ENCODE measurements at regions not wholly inside any gene's neighbourhood (a gene's known extent, or its start where the extent isn't known, plus 50 kb on each side); places are given as distances from the start of the nearest gene placed in this dataset.

DNA sequence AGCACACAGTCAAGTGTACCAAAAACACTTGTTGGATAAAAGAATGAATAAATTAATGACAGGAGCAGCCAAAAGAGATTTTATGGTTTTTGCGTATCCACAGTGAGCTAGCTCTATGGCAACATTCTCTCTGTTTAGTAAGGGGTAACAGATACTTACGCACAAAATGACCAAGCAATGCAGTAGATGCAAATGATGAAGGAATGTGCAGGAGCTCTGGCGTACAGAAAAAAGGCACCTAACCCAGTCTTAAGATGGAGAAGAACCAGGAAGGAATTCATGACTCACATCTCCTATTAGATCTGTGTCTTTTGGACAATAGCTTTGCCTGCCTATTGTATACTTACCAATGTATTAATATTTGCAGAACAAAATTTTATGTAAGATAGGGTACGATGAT lies 191.9 kb upstream of the PREP start:
- TF ChIP-seq, protein P1, sequence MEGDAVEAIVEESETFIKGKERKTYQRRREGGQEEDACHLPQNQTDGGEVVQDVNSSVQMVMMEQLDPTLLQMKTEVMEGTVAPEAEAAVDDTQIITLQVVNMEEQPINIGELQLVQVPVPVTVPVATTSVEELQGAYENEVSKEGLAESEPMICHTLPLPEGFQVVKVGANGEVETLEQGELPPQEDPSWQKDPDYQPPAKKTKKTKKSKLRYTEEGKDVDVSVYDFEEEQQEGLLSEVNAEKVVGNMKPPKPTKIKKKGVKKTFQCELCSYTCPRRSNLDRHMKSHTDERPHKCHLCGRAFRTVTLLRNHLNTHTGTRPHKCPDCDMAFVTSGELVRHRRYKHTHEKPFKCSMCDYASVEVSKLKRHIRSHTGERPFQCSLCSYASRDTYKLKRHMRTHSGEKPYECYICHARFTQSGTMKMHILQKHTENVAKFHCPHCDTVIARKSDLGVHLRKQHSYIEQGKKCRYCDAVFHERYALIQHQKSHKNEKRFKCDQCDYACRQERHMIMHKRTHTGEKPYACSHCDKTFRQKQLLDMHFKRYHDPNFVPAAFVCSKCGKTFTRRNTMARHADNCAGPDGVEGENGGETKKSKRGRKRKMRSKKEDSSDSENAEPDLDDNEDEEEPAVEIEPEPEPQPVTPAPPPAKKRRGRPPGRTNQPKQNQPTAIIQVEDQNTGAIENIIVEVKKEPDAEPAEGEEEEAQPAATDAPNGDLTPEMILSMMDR (IDR thresholded peaks at IDR 0.05; ENCODE audit: borderline replicate concordance, control extremely low read depth, extremely low read depth, insufficient read depth, missing control alignments): no peak
- no peak for DNase-seq (ENCODE audit: low spot score)

DNA sequence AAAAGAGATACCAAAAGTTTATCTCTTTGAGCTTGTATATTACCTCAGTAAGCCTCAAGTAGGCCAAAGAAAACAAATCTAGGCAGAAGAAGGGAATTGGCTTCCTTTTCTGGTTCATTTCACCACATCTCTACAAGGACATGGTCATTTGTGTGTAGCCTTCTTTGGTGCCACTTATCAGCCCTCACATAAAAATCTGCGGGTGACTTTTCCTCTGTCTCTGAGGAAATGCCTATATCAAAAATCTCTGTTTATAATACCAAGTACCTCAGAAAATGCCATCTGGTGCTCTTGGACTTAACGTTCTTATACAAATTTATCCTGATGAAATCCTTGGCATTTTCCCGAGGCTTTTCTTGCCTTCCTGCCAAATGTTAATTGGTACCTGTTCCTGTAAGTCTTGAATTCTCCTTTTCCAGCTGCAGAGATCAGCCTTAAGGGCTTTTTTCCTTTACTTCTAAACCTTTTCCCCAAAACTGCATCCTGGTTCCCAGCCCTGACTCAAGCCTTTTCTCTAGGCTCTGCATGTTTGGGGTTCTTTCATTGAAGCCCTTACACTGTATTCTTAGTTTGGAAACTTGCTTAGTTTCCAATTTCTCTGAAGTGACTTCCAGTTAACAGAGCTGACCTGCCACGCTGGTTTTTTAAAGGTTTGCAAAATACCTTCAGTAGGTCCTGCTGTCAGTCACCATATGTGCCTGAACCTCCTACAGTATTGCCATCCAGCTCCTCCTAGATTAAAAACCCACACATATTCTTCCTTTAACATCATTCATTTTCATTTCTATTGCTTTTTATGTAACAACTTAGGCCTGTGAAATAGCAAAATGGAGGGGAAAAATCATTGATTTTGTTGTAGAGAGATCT lies 191.2 kb upstream of the PREP start:
- DNase-seq (ENCODE audit: low spot score): no peak

More for the DNA sequence above, 191.9 kb upstream of the PREP start:
- in situ Hi-C loops (cut with MboI; ENCODE audit: low sequenced_read_pairs, unreplicated experiment): no loop called here

DNA sequence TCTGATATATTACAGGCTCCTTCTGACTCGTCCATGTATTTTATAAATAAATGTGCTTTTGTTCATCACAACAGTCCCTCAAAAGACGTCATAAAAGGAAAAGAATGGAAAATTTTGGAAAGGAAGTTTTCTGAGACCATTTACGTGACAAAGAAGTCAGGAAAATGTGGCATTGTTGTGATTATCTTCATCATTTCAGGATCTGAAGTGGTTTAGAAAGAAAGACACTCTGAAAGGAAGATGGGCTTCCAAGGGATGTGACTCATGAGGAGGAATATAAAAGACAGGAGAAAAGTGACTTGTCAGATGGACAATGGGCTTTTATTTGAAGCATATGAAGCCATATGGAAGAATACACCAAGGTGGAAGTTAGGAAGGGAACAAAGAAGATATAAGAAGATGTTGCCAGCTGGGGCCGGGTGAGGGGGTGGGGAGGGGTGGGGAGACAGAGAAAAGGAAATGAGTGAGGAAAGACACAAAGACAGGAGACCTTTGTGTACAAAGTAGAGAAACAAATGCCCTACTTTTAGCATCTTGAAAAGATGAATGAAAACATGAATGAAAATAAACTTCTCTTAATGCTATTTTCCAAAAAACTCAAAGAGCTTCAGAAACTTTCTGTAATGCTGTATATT lies 190.3 kb upstream of the PREP start:
- in situ Hi-C loops (cut with MboI; ENCODE audit: low sequenced_read_pairs, unreplicated experiment): no loop called here
- no peak for DNase-seq (ENCODE audit: low spot score)

More for the DNA sequence above, 191.2 kb upstream of the PREP start:
- TF ChIP-seq, protein P1 (IDR thresholded peaks at IDR 0.05; ENCODE audit: borderline replicate concordance, control extremely low read depth, extremely low read depth, insufficient read depth, missing control alignments): no peak
- in situ Hi-C loops (cut with MboI; ENCODE audit: low sequenced_read_pairs, unreplicated experiment): no loop called here

DNA sequence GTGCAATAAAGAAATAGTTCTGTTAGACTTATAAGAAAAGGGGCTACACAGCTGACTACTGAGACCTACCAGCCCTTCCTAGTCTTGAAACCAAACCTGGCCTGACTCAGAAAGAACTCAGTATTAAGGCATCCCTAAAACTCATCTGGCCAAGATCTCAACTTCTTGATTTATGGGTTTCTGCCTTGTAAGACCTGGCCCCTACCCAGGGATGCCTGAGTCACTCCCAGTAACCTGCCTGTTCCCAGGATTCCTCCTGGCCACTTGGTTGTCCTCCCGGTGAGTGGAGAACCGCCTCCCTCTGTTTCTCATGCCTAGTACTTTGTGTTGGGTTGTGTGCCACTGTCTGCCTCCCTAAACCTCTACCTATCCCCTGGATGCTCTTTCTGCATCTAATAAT lies 189.4 kb upstream of the PREP start:
- TF ChIP-seq, protein P1 (IDR thresholded peaks at IDR 0.05; ENCODE audit: borderline replicate concordance, control extremely low read depth, extremely low read depth, insufficient read depth, missing control alignments): no peak
- DNase-seq (ENCODE audit: low spot score): no peak
- in situ Hi-C loops (cut with MboI; ENCODE audit: low sequenced_read_pairs, unreplicated experiment): no loop called here

More for the DNA sequence above, 190.3 kb upstream of the PREP start:
- TF ChIP-seq, protein P1 (IDR thresholded peaks at IDR 0.05; ENCODE audit: borderline replicate concordance, control extremely low read depth, extremely low read depth, insufficient read depth, missing control alignments): no peak

DNA sequence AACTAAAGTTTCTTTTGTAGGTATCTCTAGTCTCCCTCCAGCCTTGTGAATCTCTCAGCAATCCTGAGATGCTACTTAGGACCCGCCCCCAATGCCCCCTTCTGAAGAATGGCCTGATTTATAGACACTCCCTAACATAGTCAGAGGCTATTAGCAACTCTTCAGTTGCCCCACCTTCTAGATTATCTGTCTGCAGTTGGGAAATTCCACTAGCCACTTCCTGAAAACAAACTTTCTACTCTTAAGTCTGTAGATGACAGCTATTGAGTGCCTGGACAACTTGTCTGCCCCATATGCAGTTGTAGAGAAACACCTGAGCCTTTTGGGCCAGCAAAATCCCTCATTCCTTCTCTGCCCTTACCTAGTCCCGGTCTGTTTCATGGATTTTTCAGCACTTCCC lies 188.2 kb upstream of the PREP start:
- in situ Hi-C loops (cut with MboI; ENCODE audit: low sequenced_read_pairs, unreplicated experiment): no loop called here
- TF ChIP-seq, protein P1 (IDR thresholded peaks at IDR 0.05; ENCODE audit: borderline replicate concordance, control extremely low read depth, extremely low read depth, insufficient read depth, missing control alignments): no peak
- peak; percentile 53 for DNase-seq (ENCODE audit: low spot score)

DNA sequence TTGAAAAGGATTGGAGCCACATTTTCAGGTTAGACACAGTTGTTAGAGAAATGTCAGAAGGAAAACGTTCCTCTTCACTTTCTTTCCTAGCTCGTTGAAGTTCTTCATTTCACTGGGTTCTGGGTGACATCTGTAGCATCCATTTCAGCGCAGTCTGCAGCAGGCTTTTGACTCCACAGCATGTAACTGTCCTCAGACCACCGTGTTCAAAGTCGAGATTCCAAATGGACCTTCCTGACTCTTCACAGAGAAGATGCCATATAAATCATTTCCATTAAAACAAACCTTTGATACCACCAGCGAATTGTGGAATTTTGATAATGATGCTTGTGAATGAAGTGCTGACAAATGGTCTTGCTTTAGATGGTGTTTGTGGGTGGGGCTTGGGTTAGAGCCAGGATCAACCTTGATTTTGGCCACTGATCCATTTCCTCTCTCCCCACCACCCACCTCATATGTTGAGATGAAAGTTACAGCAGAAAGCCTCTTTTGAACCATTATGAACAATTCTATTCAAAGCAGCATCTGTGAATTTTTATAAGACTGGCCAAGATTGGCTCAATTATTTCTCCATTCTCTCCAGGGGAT lies 185.3 kb upstream of the PREP start:
- in situ Hi-C loops (cut with MboI; ENCODE audit: low sequenced_read_pairs, unreplicated experiment): no loop called here
- TF ChIP-seq, protein P1 (IDR thresholded peaks at IDR 0.05; ENCODE audit: borderline replicate concordance, control extremely low read depth, extremely low read depth, insufficient read depth, missing control alignments): no peak
- no peak for DNase-seq (ENCODE audit: low spot score)
